ENCODE measurements at regions not wholly inside any gene's neighbourhood (a gene's known extent, or its start where the extent isn't known, plus 50 kb on each side); places are given as distances from the start of the nearest gene placed in this dataset.

GRCh38 chr13:85729296-85729695 is 69.9 kb downstream of the SLITRK6 start:
- Histone ChIP-seq H3K4me3 (no peak overlapping the region), H3K4me1 (no peaks in the 10 kb centered on the region), H3K27ac (no peak overlapping the region), H3K36me3 (no peaks in the 10 kb centered on the region), H3K9me3 (peaks cover 0 to 5% (median 0%) of the 10 kb centered on the region in 8 donors), H3K27me3 (replicated peaks in 1 of 7) (no peaks in the 10 kb centered on the region)
- intact Hi-C loops (cut with DNase I; ENCODE audit: low total_unique reads), result no loop called here
- no peak for TF ChIP-seq POLR2AphosphoS5 (IDR thresholded peaks at IDR 0.05)
- TF ChIP-seq POLR2A (IDR thresholded peaks at IDR 0.05), result no peak
- TF ChIP-seq, protein P1, sequence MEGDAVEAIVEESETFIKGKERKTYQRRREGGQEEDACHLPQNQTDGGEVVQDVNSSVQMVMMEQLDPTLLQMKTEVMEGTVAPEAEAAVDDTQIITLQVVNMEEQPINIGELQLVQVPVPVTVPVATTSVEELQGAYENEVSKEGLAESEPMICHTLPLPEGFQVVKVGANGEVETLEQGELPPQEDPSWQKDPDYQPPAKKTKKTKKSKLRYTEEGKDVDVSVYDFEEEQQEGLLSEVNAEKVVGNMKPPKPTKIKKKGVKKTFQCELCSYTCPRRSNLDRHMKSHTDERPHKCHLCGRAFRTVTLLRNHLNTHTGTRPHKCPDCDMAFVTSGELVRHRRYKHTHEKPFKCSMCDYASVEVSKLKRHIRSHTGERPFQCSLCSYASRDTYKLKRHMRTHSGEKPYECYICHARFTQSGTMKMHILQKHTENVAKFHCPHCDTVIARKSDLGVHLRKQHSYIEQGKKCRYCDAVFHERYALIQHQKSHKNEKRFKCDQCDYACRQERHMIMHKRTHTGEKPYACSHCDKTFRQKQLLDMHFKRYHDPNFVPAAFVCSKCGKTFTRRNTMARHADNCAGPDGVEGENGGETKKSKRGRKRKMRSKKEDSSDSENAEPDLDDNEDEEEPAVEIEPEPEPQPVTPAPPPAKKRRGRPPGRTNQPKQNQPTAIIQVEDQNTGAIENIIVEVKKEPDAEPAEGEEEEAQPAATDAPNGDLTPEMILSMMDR (IDR thresholded peaks at IDR 0.05 in 8 of 11, conservative IDR thresholded peaks at IDR 0.05 in 3 of 11), result no peak
- DNase-seq, result no peak

DNA sequence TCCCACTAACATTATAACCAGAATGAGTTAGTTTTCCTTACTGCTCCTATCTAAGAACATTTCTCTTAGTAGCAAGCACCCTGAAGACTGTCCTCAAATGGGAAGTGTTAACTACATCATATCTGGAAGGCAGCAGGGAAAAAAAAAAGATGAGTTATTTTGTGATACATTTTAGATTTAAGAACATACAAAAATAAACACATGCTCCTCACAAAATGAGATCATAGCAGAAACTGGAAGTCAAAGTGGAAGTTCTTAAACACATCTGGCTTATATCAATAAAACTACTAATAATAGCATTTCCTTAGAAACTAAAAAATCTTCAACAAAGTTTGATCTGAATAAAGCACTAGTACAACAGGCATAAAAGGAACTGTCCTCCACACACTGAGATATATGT is 70.4 kb downstream of the SLITRK6 start:
- intact Hi-C loops (cut with DNase I; ENCODE audit: low total_unique reads), result no loop called here
- H3K27ac ChIP-seq, result no peak overlapping the region
- no peaks in the 10 kb centered on the region for H3K4me1 ChIP-seq
- no peaks in the 10 kb centered on the region for H3K36me3 ChIP-seq
- H3K4me3 ChIP-seq, result no peak overlapping the region
- no peak for TF ChIP-seq POLR2A (IDR thresholded peaks at IDR 0.05)
- TF ChIP-seq, protein P1 (IDR thresholded peaks at IDR 0.05 in 8 of 11, conservative IDR thresholded peaks at IDR 0.05 in 3 of 11), result no peak
- no peak for TF ChIP-seq POLR2AphosphoS5 (IDR thresholded peaks at IDR 0.05)
- peaks cover 0 to 5% (median 0%) of the 10 kb centered on the region in 8 donors for H3K9me3 ChIP-seq
- DNase-seq, result no peak
- H3K27me3 ChIP-seq (replicated peaks in 1 of 7), result no peaks in the 10 kb centered on the region

DNA sequence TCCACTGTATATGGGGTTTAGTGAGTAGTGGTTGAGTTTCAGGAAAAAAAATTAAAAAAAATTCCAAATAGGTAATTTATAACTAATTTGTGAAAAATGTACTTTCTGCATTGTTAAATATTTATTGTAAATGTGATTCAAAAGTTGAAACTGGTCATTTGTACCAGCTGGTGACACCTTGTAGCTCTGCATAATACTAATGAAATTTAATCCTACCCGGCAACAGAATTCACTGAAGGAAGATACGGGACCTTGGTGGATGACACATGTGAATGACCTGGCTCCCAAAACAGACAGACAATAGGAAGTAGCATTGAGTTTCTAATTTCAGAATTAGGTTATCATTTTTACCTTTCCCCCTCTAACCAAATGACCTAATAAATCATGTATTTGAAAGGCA is 73.8 kb downstream of the SLITRK6 start:
- intact Hi-C loops (cut with DNase I; ENCODE audit: low total_unique reads), result no loop called here
- Histone ChIP-seq H3K4me1 (no peaks in the 10 kb centered on the region), H3K36me3 (no peaks in the 10 kb centered on the region), H3K27ac (no peak overlapping the region), H3K4me3 (no peak overlapping the region), H3K27me3 (replicated peaks in 1 of 7) (no peaks in the 10 kb centered on the region), H3K9me3 (peaks cover 0 to 5% (median 0%) of the 10 kb centered on the region in 8 donors)
- TF ChIP-seq, protein P1 (IDR thresholded peaks at IDR 0.05 in 8 of 11, conservative IDR thresholded peaks at IDR 0.05 in 3 of 11), result no peak
- TF ChIP-seq POLR2AphosphoS5 (IDR thresholded peaks at IDR 0.05) (no peak), POLR2A (IDR thresholded peaks at IDR 0.05) (no peak)
- WGBS, 5 donors, result 87 to 95% (median 92%) methylated on average over 2 of the region's 2 CpGs
- DNase-seq, result no peak

- DNase-seq, result no peak
- WGBS, 5 donors, result 80 to 87% (median 81%) methylated on average over 12 of the region's 12 CpGs
These were observed 74.4 kb downstream of the SLITRK6 start for GRCh38 chr13:85724546-85725432.

More at GRCh38 chr13:85724546-85725432, 74.4 kb downstream of the SLITRK6 start:
- Histone ChIP-seq H3K27ac (no peak overlapping the region), H3K36me3 (no peaks in the 10 kb centered on the region), H3K27me3 (replicated peaks in 1 of 7) (no peaks in the 10 kb centered on the region), H3K4me3 (no peak overlapping the region), H3K4me1 (no peaks in the 10 kb centered on the region), H3K9me3 (peaks cover 0 to 5% (median 0%) of the 10 kb centered on the region in 8 donors)
- TF ChIP-seq POLR2A (IDR thresholded peaks at IDR 0.05) (no peak), POLR2AphosphoS5 (IDR thresholded peaks at IDR 0.05) (no peak)
- TF ChIP-seq, protein P1 (IDR thresholded peaks at IDR 0.05 in 8 of 11, conservative IDR thresholded peaks at IDR 0.05 in 3 of 11), result no peak
- intact Hi-C loops (cut with DNase I; ENCODE audit: low total_unique reads), result no loop called here
